HUES6 (cell line): ENCODE measurements at regions not wholly inside any gene's neighbourhood (a gene's known extent, or its start where the extent isn't known, plus 50 kb on each side); places are given as distances from the start of the nearest gene placed in this dataset.

Source experiments
- H3K27ac ChIP-seq: 2 replicates; pipeline ENCODE4 v1.7.0; 2013; ENCODE audit warnings: low read depth, mild to moderate bottlenecking, low read length, inconsistent platforms
- H3K27me3 ChIP-seq: 2 replicates; pipeline ENCODE4 v1.6.1; 2013; ENCODE audit warnings: low read length; ENCODE audit not compliant: control insufficient read depth, insufficient read depth
- H3K36me3 ChIP-seq: 2 replicates; pipeline ENCODE4 v1.6.1; 2013; ENCODE audit warnings: low read length; ENCODE audit not compliant: control insufficient read depth, insufficient read depth
- H3K4me1 ChIP-seq: 2 replicates; pipeline ENCODE4 v1.6.1; 2013; ENCODE audit warnings: low read length; ENCODE audit not compliant: control insufficient read depth, insufficient read depth
- H3K4me3 ChIP-seq: 2 replicates; pipeline ENCODE4 v1.5.1; 2013; ENCODE audit warnings: low read depth, low read length
- H3K9ac ChIP-seq: one replicate; pipeline ENCODE4 v1.6.1; 2013; ENCODE audit warnings: mild to moderate bottlenecking, low read length
- H3K9me3 ChIP-seq: 2 replicates; pipeline ENCODE4 v1.6.1; 2013; ENCODE audit warnings: low read depth, low read length; ENCODE audit not compliant: control insufficient read depth, insufficient read depth

DNA sequence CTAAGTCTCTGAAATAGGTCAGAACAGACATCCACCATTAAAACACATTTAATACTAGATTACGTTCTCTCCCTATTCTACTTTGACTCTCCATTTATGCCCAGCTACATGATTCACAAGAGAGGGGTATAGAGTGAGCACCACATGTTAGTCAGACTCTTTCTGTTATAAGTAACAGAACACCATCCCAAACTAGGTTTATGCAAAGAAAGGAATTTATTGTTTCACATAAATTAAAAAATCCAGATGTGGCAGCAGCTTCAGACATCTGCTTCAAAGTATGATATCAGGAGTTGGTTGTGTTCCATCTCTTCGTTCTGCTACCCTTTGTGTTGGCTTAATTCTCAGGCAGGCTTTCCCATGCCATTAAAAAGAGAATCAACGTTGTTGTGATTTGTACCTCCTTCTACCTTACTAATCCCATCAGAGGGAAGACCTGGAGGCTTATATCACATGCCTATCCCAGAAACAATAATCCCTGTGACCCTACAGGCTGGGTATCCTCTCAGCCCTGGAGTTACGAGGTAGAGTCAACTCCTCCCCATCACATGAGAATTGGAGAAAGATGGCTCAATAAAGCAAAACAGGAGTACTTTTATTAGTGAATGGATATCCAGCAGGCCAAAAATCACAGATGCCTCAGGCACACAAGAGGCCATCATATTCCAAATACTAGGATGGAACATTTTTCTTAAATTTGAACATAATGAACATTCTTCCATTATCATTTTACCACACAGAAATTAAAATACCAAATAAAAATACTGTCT lies 163.2 kb downstream of the SLC7A11 start:
- H3K9me3 ChIP-seq, result no peaks in the 10 kb centered on the region
- no peaks in the 10 kb centered on the region for H3K4me1 ChIP-seq
- H3K4me3 ChIP-seq, result no peak overlapping the region
- no peak overlapping the region for H3K27ac ChIP-seq
- no peaks in the 10 kb centered on the region for H3K36me3 ChIP-seq
- H3K27me3 ChIP-seq, result no peaks in the 10 kb centered on the region
- H3K9ac ChIP-seq, result no peak overlapping the region

DNA sequence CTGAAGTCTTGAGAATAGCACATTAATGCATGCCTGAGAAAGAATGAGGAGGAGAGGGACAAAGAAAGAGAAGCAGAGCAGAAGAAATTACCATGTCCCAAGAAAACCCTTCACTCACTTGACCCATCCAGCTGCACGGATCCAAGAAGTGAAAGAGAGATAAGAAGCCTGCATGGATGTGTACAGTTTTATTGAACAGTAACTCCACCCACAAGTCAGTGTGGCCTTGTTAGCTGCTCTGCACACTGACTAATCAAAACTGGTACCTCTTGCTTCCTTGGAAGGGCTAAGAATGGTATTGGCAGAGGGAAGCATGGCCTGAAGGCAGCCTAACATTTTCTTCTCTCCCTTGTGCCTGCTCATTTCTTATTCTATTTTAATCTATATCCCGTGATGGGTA lies 163.9 kb downstream of the SLC7A11 start:
- no peaks in the 10 kb centered on the region for H3K4me1 ChIP-seq
- no peaks in the 10 kb centered on the region for H3K9me3 ChIP-seq
- H3K9ac ChIP-seq, result no peak overlapping the region

DNA sequence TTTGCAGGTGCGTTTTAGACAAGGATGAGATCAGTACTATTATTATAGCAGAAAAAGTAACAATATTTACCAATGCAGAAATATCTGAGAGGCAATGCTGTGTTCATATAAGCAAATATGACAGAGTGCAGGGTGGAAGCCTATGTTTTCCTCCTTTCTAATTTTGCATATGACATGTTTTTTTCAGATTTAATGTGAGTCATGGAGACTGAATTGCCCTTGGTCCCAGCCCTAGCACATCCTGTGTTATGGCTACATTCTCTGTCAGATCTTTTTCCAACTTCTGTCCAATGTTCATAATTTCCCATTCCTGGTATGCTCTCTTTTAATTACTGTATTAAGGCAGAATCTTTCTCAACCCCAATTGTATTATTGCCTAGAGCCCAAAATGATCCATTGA lies 165.6 kb downstream of the SLC7A11 start:
- Histone ChIP-seq H3K9me3 (no peaks in the 10 kb centered on the region), H3K27ac (no peak overlapping the region), H3K36me3 (no peaks in the 10 kb centered on the region), H3K4me1 (no peaks in the 10 kb centered on the region), H3K4me3 (no peak overlapping the region), H3K9ac (no peak overlapping the region), H3K27me3 (no peaks in the 10 kb centered on the region)

More for the DNA sequence above, 163.9 kb downstream of the SLC7A11 start:
- Histone ChIP-seq H3K36me3 (no peaks in the 10 kb centered on the region), H3K4me3 (no peak overlapping the region), H3K27ac (no peak overlapping the region), H3K27me3 (no peaks in the 10 kb centered on the region)

DNA sequence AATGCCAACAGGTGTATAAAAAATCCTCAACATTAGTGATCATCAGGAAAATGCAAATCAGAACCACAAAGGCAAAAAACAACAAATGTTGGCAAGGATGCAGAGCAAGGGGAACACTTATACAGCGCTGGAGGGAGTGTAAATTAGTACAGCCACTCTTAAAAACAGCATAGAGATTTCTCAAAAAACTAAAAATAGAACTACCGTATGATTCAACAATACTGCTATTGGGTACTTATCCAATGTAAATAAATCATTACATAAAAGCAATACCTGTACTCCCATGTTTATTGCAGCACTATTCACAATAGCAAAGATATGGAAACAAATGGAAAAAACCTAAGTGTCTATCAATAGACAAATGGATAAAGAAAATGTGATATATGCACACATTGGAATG lies 171.3 kb downstream of the SLC7A11 start:
- H3K27me3 ChIP-seq, result no peaks in the 10 kb centered on the region
- no peaks in the 10 kb centered on the region for H3K4me1 ChIP-seq
- H3K9me3 ChIP-seq, result no peaks in the 10 kb centered on the region
- H3K9ac ChIP-seq, result no peak overlapping the region
- H3K36me3 ChIP-seq, result no peaks in the 10 kb centered on the region
- no peak overlapping the region for H3K27ac ChIP-seq
- H3K4me3 ChIP-seq, result no peak overlapping the region

DNA sequence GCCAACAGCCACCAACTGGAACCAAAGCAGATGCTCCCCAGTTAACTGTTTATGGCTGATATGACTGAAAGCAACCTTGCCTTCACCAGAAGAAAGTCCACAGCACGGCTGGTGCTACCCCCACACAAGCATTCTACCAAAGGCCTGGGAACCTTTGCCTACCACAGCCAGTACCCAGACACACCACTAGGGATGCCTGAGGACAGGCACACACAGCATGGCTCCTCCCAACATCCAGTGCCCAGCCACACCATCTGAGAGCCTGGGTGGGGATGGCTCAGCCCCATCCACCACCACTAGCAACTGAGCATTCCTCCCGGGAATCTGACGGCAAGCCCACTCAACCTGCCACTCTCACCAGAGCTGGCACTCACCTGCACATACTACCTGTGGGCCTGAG lies 178.6 kb downstream of the SLC7A11 start:
- Histone ChIP-seq H3K4me1 (no peaks in the 10 kb centered on the region), H3K36me3 (no peaks in the 10 kb centered on the region), H3K4me3 (no peak overlapping the region), H3K27me3 (no peaks in the 10 kb centered on the region), H3K9me3 (no peaks in the 10 kb centered on the region), H3K27ac (no peak overlapping the region), H3K9ac (no peak overlapping the region)

DNA sequence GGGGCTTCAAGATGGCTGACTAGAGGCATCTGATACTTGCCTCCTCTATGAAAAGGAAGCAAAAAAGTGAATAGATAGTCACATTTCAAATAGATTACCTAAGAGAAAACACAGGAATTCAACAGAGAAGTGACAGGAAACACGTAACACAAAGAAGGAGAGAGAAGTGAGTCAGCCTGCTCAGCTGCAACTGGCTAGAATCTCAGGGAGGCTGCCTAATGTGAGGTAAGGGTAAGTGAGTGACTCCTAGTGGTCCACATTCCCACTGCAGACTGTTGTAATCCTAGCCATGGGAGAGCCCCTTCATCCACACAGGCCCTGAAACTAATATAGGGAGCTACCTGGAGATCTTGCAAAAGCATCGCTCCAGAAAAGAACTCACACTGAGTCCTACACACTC lies 179.2 kb downstream of the SLC7A11 start:
- H3K4me1 ChIP-seq, result no peaks in the 10 kb centered on the region
- no peak overlapping the region for H3K9ac ChIP-seq
- H3K27me3 ChIP-seq, result no peaks in the 10 kb centered on the region
- H3K36me3 ChIP-seq, result no peaks in the 10 kb centered on the region
- no peak overlapping the region for H3K27ac ChIP-seq
- H3K4me3 ChIP-seq, result no peak overlapping the region
- no peaks in the 10 kb centered on the region for H3K9me3 ChIP-seq

DNA sequence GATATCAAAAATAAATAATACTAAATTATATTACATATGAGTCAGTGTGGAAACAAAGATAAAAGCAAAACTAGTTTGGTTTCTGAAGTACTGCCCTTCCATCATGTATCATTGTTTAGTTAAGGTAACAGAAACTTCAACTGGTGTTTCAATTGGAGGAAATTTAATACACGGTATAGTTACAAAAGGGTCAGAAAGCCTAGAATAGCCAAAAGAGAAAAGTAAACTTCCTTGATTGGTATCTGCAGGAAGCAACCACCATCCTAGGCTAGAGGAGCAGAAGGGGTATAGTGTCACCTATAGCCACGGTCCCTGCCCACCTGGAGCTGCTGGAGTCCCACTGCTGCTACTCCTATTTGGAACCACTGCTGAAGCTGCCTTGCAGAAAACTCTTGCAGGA lies 185.6 kb downstream of the SLC7A11 start:
- H3K27ac ChIP-seq, result no peak overlapping the region
- no peak overlapping the region for H3K4me3 ChIP-seq
- no peaks in the 10 kb centered on the region for H3K36me3 ChIP-seq
- H3K4me1 ChIP-seq, result no peaks in the 10 kb centered on the region; the same call in 1 of the 2 replicates
- H3K27me3 ChIP-seq, result no peaks in the 10 kb centered on the region
- peaks cover 3% of the 10 kb centered on the region; the same call in 1 of the 2 replicates for H3K9me3 ChIP-seq
- no peak overlapping the region for H3K9ac ChIP-seq

DNA sequence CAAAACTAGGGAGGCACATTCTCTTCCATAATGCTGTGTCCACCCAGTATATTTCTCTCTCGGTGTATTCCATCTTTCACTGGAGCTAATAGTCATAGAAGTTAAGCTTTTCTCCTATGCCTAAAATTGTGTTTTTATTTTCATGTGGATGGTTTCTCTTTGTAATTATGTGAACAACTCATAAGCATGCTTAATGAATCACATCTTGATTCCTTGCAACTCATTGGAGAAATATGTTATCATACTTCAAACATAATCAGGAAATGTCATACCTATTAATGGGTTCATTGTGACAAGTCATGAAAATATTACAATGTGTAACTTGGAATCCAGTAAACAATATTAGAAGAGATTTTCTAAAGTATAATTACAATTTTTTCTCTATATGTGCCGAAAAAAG lies 186.3 kb downstream of the SLC7A11 start:
- no peak overlapping the region for H3K9ac ChIP-seq
- no peak overlapping the region for H3K27ac ChIP-seq
- H3K9me3 ChIP-seq, result peaks cover 3% of the 10 kb centered on the region; the same call in 1 of the 2 replicates
- H3K4me3 ChIP-seq, result no peak overlapping the region
- H3K27me3 ChIP-seq, result no peaks in the 10 kb centered on the region
- no peaks in the 10 kb centered on the region for H3K36me3 ChIP-seq
- H3K4me1 ChIP-seq, result peaks cover 4% of the 10 kb centered on the region; the same call in 1 of the 2 replicates

DNA sequence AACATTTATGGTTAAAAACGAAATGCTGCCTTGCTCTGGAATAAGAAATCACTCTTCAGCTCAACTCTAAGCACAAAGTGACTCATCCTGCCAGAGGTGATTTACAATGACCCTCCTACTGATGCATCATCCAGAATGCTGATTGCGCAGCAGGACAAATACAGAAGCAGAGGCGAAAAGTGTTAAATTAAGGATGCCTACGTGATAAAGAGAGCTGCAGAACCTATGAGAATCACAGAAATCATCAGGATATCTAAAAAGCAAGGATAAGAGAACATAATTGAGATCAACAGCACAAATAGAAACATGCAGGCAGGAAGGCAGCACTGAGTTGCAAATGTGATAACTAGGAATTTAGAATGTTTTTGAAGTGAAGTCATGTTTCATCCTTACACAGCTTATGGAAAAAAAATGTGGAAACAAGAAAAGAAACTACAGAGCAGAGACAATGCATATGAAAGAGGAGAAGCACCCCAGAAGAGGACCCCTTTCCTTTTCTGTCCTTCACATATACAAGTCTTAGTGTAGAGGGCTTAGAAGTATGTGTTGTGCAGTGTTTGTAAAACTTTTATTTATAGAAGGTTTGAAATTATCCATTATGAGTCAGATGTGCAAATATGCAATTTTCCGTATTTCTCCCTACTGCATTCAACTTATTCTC lies 188.4 kb downstream of the SLC7A11 start:
- H3K4me3 ChIP-seq, result no peak overlapping the region
- peaks cover 19% of the 10 kb centered on the region for H3K4me1 ChIP-seq
- H3K9me3 ChIP-seq, result peaks cover 3% of the 10 kb centered on the region; the same call in 1 of the 2 replicates
- no peak overlapping the region for H3K9ac ChIP-seq
- H3K36me3 ChIP-seq, result no peaks in the 10 kb centered on the region
- H3K27ac ChIP-seq, result no peak overlapping the region
- H3K27me3 ChIP-seq, result no peaks in the 10 kb centered on the region

DNA sequence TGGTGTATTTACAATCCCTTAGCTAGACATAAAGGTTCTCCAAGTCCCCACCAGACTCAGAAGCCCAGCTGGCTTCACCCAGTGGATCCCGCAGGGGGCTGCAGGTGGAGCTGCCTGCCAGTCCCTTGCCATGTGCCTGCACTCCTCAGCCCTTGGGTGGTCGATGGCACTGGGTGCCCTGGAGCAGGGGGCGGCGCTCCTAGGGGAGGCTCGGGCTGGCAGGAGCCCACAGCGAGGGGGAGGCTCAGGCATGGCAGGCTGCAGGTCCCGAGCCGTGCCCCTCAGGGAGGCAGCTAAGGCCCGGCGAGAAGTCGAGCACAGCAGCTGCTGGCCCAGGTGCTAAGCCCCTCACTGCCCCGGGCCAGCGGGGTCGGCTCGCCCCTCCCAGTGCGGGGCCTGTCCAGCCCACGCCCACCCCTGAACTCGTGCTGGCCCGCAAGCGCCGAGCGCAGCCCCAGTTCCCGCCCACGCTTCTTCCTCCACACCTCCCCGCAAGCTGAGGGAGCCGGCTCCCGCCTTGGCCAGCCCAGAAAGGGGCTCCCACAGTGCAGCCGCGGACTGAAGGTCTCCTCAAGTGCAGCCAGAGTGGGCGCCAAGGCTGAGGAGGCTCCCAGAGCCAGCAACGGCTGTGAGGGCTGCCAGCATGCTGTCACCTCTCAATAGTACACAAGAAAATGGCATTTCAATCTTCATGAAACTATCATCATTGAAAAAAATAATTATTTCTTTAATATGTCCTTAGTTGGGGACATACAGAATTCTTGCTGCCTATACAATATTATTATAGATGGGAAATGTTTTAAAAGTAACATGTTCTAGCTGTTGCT lies 189.1 kb downstream of the SLC7A11 start:
- H3K36me3 ChIP-seq, result no peaks in the 10 kb centered on the region
- H3K4me1 ChIP-seq, result peaks cover 19% of the 10 kb centered on the region
- H3K4me3 ChIP-seq, result no peak overlapping the region
- peaks cover 3% of the 10 kb centered on the region; the same call in 1 of the 2 replicates for H3K9me3 ChIP-seq
- no peak overlapping the region; the same call in 1 of the 2 replicates for H3K27ac ChIP-seq
- no peak overlapping the region for H3K9ac ChIP-seq
- no peaks in the 10 kb centered on the region for H3K27me3 ChIP-seq

DNA sequence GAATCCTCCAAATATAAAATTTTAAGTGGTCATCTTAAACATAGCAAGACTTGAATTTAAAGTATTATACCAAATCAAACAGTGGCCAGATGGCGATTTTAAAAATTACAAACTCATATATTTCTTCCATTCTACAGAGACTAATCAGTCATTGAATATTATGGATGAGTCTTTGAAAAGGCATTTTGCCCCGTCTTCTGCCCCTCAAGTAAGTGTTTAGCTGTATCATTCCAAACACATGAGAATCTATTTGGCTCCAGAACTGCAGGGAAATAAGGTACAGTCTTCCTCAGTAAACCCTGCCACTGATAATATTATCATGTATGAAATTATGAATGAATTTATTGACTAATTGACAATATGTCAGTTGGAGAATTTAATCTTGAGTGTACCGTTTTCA lies 191.0 kb downstream of the SLC7A11 start:
- no peak overlapping the region for H3K4me3 ChIP-seq
- no peaks in the 10 kb centered on the region for H3K27me3 ChIP-seq
- H3K36me3 ChIP-seq, result no peaks in the 10 kb centered on the region
- H3K9ac ChIP-seq, result no peak overlapping the region
- H3K4me1 ChIP-seq, result peaks cover 29% of the 10 kb centered on the region
- H3K9me3 ChIP-seq, result peaks cover 3% of the 10 kb centered on the region; the same call in 1 of the 2 replicates
- no peak overlapping the region for H3K27ac ChIP-seq
